ENCODE measurements at regions not wholly inside any gene's neighbourhood (a gene's known extent, or its start where the extent isn't known, plus 50 kb on each side); places are given as distances from the start of the nearest gene placed in this dataset.

DNA sequence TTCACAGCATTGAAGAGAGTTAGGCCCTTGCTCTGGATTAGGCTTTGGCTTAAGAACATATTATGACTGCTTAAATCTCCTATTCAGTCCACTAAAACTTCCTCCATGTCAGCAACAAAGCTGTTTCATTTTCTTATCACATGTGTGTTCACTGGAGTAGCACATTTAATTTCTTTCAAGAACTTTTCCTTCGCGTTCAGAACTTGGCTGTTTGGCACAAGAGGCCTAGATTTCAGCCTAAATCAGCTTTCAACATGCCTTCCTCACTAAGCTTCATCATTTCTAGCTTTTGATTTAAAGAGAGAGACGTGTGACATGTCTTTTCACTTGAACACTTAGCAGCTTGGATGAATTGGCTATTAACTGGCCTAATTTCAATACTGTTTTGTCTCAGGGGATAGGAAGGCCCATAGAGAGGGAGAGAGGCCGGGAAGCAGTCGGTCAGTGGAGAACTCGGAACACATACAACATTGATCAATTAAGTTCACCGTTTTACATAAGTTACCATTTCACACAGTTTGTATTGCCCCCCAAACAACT, 885.2 kb upstream of the AUTS2 start:
- no peak overlapping the region for H3K18ac ChIP-seq (ENCODE audit: low read depth, low read length)
- no peak overlapping the region for H3K4me2 ChIP-seq (ENCODE audit: low read depth, low read length)
- H3K14ac ChIP-seq (replicated peaks; ENCODE audit: low read depth, low read length): no peak overlapping the region
- no peak overlapping the region for H2BK20ac ChIP-seq (ENCODE audit: low read depth, low read length)
- ATAC-seq (ENCODE audit: low read depth): no peak
- no peak overlapping the region for H2AFZ ChIP-seq (replicated peaks; ENCODE audit: low read length, poor library complexity)
- H3K56ac ChIP-seq (ENCODE audit: extremely low read depth, insufficient read depth, low read length): no peak overlapping the region
- no peak overlapping the region for H2BK15ac ChIP-seq (ENCODE audit: low read depth, low read length)
- dilution Hi-C loops (cut with HindIII; ENCODE audit: low sequenced_read_pairs, unreplicated experiment): no loop called here
- H4K8ac ChIP-seq (ENCODE audit: low read depth in 2 of 2, low read length in 2 of 2): no peak overlapping the region
- H2BK5ac ChIP-seq (ENCODE audit: low read depth, low read length, poor library complexity, severe bottlenecking): no peak overlapping the region
- no peaks in the 10 kb centered on the region for H3K27me3 ChIP-seq (ENCODE audit: control insufficient read depth, insufficient read depth, low read length)
- intact Hi-C loops (cut with micrococcal nuclease): no loop called here
- H3K9me1 ChIP-seq (ENCODE audit: insufficient read depth, low read length): no peaks in the 10 kb centered on the region
- no TSS peak for BruUV-seq (replicated peaks)
- no peak for DNase-seq
- no peak overlapping the region for H2BK120ac ChIP-seq (ENCODE audit: low read depth, low read length)
- H3K79me1 ChIP-seq (ENCODE audit: low read depth in 1 of 2, low read length in 2 of 2): no peaks in the 10 kb centered on the region
- H3K4ac ChIP-seq (ENCODE audit: low read depth, low read length): no peak overlapping the region
- no peak overlapping the region for H4K5ac ChIP-seq (ENCODE audit: low read depth, low read length)
- H2AK9ac ChIP-seq (replicated peaks; ENCODE audit: low read depth, low read length, poor library complexity): no peak overlapping the region
- in situ Hi-C loops (cut with MboI; ENCODE audit: low sequenced_read_pairs): no loop called here
- no peak overlapping the region for H3K9ac ChIP-seq (ENCODE audit: low read depth, low read length)
- TF ChIP-seq MAZ (IDR thresholded peaks at IDR 0.05; ENCODE audit: borderline replicate concordance, low read depth, low read length) (no peak), NFE2L2 (IDR thresholded peaks at IDR 0.05; ENCODE audit: low read depth, low read length) (no peak), RCOR1 (IDR thresholded peaks at IDR 0.05; ENCODE audit: insufficient replicate concordance, low read length) (no peak), BHLHE40 (IDR thresholded peaks at IDR 0.05; ENCODE audit: low read depth, low read length) (no peak), RAD21 (IDR thresholded peaks at IDR 0.05; ENCODE audit: low read length) (no peak), CEBPB (IDR thresholded peaks at IDR 0.05; ENCODE audit: low read depth, low read length) (no peak), MXI1 (IDR thresholded peaks at IDR 0.05; ENCODE audit: borderline replicate concordance, low read depth, low read length) (no peak), CHD1 (IDR thresholded peaks at IDR 0.05; ENCODE audit: low read depth, low read length) (no peak), MAFK (IDR thresholded peaks at IDR 0.05; ENCODE audit: low read depth, low read length) (no peak), SMC3 (IDR thresholded peaks at IDR 0.05; ENCODE audit: low read depth, low read length) (no peak), RFX5 (IDR thresholded peaks at IDR 0.05; ENCODE audit: low read depth, low read length) (no peak), POLR2A (IDR thresholded peaks at IDR 0.05; ENCODE audit: low read depth, low read length) (no peak), FOS (IDR thresholded peaks at IDR 0.05; ENCODE audit: low read depth, low read length) (no peak)
- TF ChIP-seq, protein P1, sequence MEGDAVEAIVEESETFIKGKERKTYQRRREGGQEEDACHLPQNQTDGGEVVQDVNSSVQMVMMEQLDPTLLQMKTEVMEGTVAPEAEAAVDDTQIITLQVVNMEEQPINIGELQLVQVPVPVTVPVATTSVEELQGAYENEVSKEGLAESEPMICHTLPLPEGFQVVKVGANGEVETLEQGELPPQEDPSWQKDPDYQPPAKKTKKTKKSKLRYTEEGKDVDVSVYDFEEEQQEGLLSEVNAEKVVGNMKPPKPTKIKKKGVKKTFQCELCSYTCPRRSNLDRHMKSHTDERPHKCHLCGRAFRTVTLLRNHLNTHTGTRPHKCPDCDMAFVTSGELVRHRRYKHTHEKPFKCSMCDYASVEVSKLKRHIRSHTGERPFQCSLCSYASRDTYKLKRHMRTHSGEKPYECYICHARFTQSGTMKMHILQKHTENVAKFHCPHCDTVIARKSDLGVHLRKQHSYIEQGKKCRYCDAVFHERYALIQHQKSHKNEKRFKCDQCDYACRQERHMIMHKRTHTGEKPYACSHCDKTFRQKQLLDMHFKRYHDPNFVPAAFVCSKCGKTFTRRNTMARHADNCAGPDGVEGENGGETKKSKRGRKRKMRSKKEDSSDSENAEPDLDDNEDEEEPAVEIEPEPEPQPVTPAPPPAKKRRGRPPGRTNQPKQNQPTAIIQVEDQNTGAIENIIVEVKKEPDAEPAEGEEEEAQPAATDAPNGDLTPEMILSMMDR (conservative IDR thresholded peaks at IDR 0.05; ENCODE audit: low read depth, low read length): no peak
- TF ChIP-seq, protein P2, sequence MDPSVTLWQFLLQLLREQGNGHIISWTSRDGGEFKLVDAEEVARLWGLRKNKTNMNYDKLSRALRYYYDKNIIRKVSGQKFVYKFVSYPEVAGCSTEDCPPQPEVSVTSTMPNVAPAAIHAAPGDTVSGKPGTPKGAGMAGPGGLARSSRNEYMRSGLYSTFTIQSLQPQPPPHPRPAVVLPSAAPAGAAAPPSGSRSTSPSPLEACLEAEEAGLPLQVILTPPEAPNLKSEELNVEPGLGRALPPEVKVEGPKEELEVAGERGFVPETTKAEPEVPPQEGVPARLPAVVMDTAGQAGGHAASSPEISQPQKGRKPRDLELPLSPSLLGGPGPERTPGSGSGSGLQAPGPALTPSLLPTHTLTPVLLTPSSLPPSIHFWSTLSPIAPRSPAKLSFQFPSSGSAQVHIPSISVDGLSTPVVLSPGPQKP (IDR thresholded peaks at IDR 0.05; ENCODE audit: borderline replicate concordance, low read depth, low read length): no peak
- TF ChIP-seq, protein P3, sequence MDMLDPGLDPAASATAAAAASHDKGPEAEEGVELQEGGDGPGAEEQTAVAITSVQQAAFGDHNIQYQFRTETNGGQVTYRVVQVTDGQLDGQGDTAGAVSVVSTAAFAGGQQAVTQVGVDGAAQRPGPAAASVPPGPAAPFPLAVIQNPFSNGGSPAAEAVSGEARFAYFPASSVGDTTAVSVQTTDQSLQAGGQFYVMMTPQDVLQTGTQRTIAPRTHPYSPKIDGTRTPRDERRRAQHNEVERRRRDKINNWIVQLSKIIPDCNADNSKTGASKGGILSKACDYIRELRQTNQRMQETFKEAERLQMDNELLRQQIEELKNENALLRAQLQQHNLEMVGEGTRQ (IDR thresholded peaks at IDR 0.05; ENCODE audit: low read depth, low read length): no peak
- POLR2A ChIA-PET (ENCODE audit: unreplicated experiment): no interaction called here
- H3K27ac ChIP-seq (ENCODE audit: insufficient read depth, low read length): no peak overlapping the region
- H2AK5ac ChIP-seq (ENCODE audit: low read depth, low read length): no peak overlapping the region
- no peak overlapping the region for H4K91ac ChIP-seq (ENCODE audit: insufficient read depth, low read depth, low read length)
- H4K20me1 ChIP-seq (ENCODE audit: insufficient read depth, low read length): no peaks in the 10 kb centered on the region
- H3K23ac ChIP-seq (ENCODE audit: low read depth, low read length): no peak overlapping the region
- CTCF ChIA-PET: interaction anchor here (0.6 kb wide), 1 partner anchor 66 kb away, joined by 3 read pairs; no protein-coding TSS in a partner anchor
- H3K36me3 ChIP-seq (ENCODE audit: control insufficient read depth, insufficient read depth, low read length): no peaks in the 10 kb centered on the region
- no peak overlapping the region for H3K4me3 ChIP-seq (ENCODE audit: insufficient read depth, low read depth, low read length)
- no peaks in the 10 kb centered on the region for H3K4me1 ChIP-seq (ENCODE audit: control insufficient read depth, insufficient read depth, low read length)
- H3K9me3 ChIP-seq (ENCODE audit: control insufficient read depth, insufficient read depth, low read length): peaks cover 4% of the 10 kb centered on the region; the same call in 1 of the 2 replicates
- no CpG with 5 or more reads among the region's 7 CpGs for WGBS, 2 experiments (ENCODE audit: extremely low coverage in 2 of 2, insufficient read length in 1 of 2)

Data from IMR-90 (cell line).